Mesothelial cell of epicardium (in vitro differentiated cells): ENCODE measurements at regions not wholly inside any gene's neighbourhood (a gene's known extent, or its start where the extent isn't known, plus 50 kb on each side); places are given as distances from the start of the nearest gene placed in this dataset.

Source experiments
- DNase-seq, 2 experiments: peaks; one replicate each; pipeline ENCODE4 v3.0.0; 2021; ENCODE audit warnings: low spot score in 2 of 2; ENCODE audit not compliant: unreplicated experiment in 2 of 2
- H3K27ac Mint-ChIP-seq: 2 replicates; pipeline ENCODE4 v1.8.0; 2021; ENCODE audit warnings: mixed read lengths
- H3K27me3 Mint-ChIP-seq: 2 replicates; pipeline ENCODE4 v1.8.0; 2021; ENCODE audit warnings: low read depth, mixed read lengths
- H3K36me3 Mint-ChIP-seq: 2 replicates; pipeline ENCODE4 v1.8.0; 2021; ENCODE audit warnings: mixed read lengths
- H3K4me1 Mint-ChIP-seq: 2 replicates; pipeline ENCODE4 v1.8.0; 2021; ENCODE audit warnings: mixed read lengths
- H3K4me3 Mint-ChIP-seq: 2 replicates; pipeline ENCODE4 v1.8.0; 2021; ENCODE audit warnings: mild to moderate bottlenecking, moderate library complexity, mixed read lengths
- H3K9me3 Mint-ChIP-seq: 2 replicates; pipeline ENCODE4 v1.8.0; 2021; ENCODE audit warnings: mixed read lengths
- CTCF ChIP-seq: fragments of 200-600 bp; sonication (generic); IDR thresholded peaks from one replicate; pipeline ENCODE4 v1.5.0; 2021; ENCODE audit warnings: antibody characterized with exemption; ENCODE audit not compliant: unreplicated experiment

GRCh38 chr2:204354442-204354856 lies 190.8 kb upstream of the PARD3B start:
- no peak for TF ChIP-seq CTCF
- no peak overlapping the region for H3K27ac Mint-ChIP-seq
- no peak for DNase-seq
- peaks cover 14% of the 10 kb centered on the region for H3K4me1 Mint-ChIP-seq
- no peaks in the 10 kb centered on the region for H3K36me3 Mint-ChIP-seq
- no peak overlapping the region for H3K4me3 Mint-ChIP-seq
- peaks cover 1% of the 10 kb centered on the region for H3K27me3 Mint-ChIP-seq
- no peaks in the 10 kb centered on the region for H3K9me3 Mint-ChIP-seq

- Mint-ChIP-seq H3K27ac (no peak overlapping the region), H3K36me3 (no peaks in the 10 kb centered on the region), H3K4me1 (peaks cover 14% of the 10 kb centered on the region), H3K4me3 (no peak overlapping the region), H3K9me3 (no peaks in the 10 kb centered on the region), H3K27me3 (peaks cover 1% of the 10 kb centered on the region)
- TF ChIP-seq CTCF, result no peak
- no peak for DNase-seq
These were observed 189.6 kb upstream of the PARD3B start for GRCh38 chr2:204355688-204356087.

GRCh38 chr2:204356151-204356641 lies 189.1 kb upstream of the PARD3B start:
- H3K36me3 Mint-ChIP-seq, result no peaks in the 10 kb centered on the region
- TF ChIP-seq CTCF, result no peak
- H3K4me3 Mint-ChIP-seq, result no peak overlapping the region
- peaks cover 1% of the 10 kb centered on the region for H3K27me3 Mint-ChIP-seq
- no peaks in the 10 kb centered on the region for H3K9me3 Mint-ChIP-seq
- DNase-seq, result no peak
- no peak overlapping the region for H3K27ac Mint-ChIP-seq
- peaks cover 14% of the 10 kb centered on the region for H3K4me1 Mint-ChIP-seq

- Mint-ChIP-seq H3K36me3 (no peaks in the 10 kb centered on the region), H3K9me3 (no peaks in the 10 kb centered on the region), H3K27me3 (peaks cover 1% of the 10 kb centered on the region), H3K4me1 (peaks cover 14% of the 10 kb centered on the region), H3K4me3 (no peak overlapping the region), H3K27ac (no peak overlapping the region)
- TF ChIP-seq CTCF, result no peak
- no peak for DNase-seq
These were observed 188.0 kb upstream of the PARD3B start for GRCh38 chr2:204357286-204357685.

- no peak overlapping the region for H3K27ac Mint-ChIP-seq
- no peak overlapping the region for H3K4me3 Mint-ChIP-seq
- H3K4me1 Mint-ChIP-seq, result peaks cover 14% of the 10 kb centered on the region
- H3K27me3 Mint-ChIP-seq, result peaks cover 1% of the 10 kb centered on the region
- TF ChIP-seq CTCF, result no peak
- no peak for DNase-seq
- no peaks in the 10 kb centered on the region for H3K9me3 Mint-ChIP-seq
- no peaks in the 10 kb centered on the region for H3K36me3 Mint-ChIP-seq
These were observed 186.2 kb upstream of the PARD3B start for GRCh38 chr2:204359076-204359475.
